ENCODE measurements at regions not wholly inside any gene's neighbourhood (a gene's known extent, or its start where the extent isn't known, plus 50 kb on each side); places are given as distances from the start of the nearest gene placed in this dataset.

DNA sequence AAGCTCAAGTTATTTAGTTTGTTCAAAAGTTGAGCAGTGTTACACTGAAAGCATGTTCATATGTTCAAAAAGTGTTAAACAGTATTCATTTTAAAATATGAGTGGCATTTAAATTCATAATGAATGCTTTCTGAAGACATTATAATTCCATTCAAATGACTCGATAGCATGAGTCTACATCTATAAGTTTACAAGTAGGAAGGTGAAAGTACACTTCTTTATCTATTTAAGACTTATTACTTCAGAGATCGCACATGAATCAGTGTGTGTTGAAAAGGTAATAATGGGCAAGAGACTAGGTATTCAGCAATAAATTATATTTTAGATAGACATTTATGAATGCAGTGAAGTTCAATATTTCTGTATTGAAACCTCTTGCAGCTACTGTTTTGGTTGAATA, 456.1 kb downstream of the GRXCR1 start:
- H3K4me1 ChIP-seq: no peaks in the 10 kb centered on the region
- no peaks in the 10 kb centered on the region; the same call in 1 of the 2 replicates for H3K27me3 ChIP-seq
- H3K36me3 ChIP-seq: no peaks in the 10 kb centered on the region
- H3K4me3 ChIP-seq: no peak overlapping the region
- H3K27ac ChIP-seq: no peak overlapping the region
- no peak for DNase-seq
- no peaks in the 10 kb centered on the region for H3K9me3 ChIP-seq (replicated peaks)

DNA sequence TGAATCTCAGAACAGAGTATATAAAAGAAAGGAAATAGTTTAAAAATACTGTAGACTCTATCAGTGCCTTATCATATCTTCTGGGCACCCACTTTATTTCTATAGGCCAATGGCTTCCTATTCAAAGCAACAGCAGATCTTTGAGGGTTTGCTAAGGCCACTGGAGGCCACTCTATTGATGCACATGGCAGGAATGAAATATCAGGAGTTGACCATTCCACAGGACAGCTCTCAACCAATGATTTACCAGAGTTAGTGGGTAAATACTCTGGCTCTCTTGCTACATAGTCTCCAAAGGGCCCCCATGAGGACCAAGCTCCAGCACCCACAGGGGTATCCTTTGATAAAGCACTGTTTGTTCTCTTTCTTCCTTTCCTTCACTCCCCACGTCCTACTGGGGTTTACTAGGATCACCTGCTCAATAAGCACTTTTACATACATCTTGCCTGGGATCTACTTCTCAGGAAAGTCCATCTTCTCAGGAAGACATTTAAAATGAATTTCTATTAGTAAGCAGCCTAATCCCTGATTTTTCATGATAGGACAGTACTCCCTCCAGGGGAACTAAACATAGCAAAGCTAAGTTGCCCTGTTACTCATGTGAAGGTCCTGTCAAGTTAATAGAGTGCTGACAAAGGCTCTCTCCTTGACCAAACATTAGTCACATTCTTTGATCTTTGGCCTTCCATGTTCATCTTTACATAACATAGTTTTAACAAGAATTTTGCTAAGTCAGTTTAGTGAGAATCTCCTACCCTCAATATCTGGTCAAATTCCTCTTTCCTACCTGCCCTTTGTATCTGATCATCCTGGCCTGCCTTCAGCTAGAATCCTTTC, 459.7 kb downstream of the GRXCR1 start:
- DNase-seq: no peak
- Histone ChIP-seq H3K27ac (no peak overlapping the region), H3K9me3 (replicated peaks) (no peaks in the 10 kb centered on the region), H3K36me3 (no peaks in the 10 kb centered on the region), H3K27me3 (no peaks in the 10 kb centered on the region; the same call in 1 of the 2 replicates), H3K4me3 (no peak overlapping the region), H3K4me1 (no peaks in the 10 kb centered on the region)

DNA sequence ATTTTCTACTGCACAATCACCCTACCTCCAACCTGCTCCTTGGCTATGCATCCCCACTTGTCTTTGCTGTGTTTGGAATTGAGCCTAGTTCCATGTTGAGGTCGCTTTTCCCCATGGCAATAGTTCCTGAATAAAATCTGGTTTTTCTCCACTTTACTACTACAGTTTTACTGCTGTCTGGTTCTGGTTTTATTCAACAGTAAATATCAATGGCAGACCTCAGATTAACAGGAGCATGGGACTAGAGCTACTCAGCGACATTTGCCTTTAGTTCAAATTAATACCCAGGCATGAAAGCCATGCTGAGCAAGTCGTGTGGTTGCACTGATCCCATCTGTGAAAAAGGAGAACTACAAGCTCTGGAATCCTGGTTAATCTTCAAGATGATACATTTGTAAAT, 460.3 kb downstream of the GRXCR1 start:
- DNase-seq: no peak
- no peaks in the 10 kb centered on the region for H3K4me1 ChIP-seq
- no peak overlapping the region for H3K27ac ChIP-seq
- H3K9me3 ChIP-seq (replicated peaks): no peaks in the 10 kb centered on the region
- no peaks in the 10 kb centered on the region for H3K36me3 ChIP-seq
- no peak overlapping the region for H3K4me3 ChIP-seq
- H3K27me3 ChIP-seq: no peaks in the 10 kb centered on the region; the same call in 1 of the 2 replicates

DNA sequence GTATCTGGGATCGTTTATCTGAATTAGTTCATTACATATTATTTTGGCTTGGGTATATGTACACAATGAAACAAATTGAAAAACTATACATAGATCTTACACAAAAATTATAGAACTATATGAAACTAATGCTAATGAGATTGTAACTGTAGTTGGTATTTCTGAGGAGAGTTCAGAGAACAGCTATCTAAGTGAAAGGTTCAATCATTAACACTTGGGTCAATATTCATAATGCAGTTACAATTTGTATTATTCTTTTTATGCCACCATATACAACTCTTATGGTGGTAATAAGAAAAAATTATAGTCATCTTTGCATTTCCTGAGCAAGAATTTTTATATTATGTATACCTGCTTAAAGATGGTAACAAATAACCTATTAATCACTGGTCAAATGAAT, 461.0 kb downstream of the GRXCR1 start:
- Histone ChIP-seq H3K36me3 (no peaks in the 10 kb centered on the region), H3K27ac (no peak overlapping the region), H3K9me3 (replicated peaks) (no peaks in the 10 kb centered on the region), H3K4me3 (no peak overlapping the region), H3K4me1 (no peaks in the 10 kb centered on the region), H3K27me3 (no peaks in the 10 kb centered on the region; the same call in 1 of the 2 replicates)
- no peak for DNase-seq

DNA sequence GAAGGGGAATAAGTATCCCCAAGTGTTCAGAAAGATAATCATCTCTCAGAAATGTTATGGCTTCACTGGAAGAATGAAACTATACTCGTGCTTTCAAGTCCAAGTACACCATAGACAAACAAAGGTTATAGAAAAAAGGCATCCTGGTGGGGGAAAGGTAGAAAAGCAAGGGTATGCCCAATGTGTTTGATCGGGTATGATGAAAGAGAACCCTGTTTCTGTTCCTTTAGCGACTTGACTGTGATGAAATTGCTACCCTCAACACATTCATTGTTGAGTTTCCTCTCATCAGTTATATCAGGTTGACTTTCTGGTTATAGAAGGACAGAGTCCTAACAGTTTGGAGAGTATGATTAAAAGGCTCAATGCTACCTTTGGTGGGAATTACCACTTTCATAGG, 464.3 kb downstream of the GRXCR1 start:
- Histone ChIP-seq H3K36me3 (no peaks in the 10 kb centered on the region), H3K4me3 (no peak overlapping the region), H3K4me1 (no peaks in the 10 kb centered on the region), H3K27ac (no peak overlapping the region), H3K27me3 (0 out of 2 replicates have a peak, but pooled peaks cover 3% of the 10 kb centered on the region), H3K9me3 (replicated peaks) (no peaks in the 10 kb centered on the region)
- no peak for DNase-seq

DNA sequence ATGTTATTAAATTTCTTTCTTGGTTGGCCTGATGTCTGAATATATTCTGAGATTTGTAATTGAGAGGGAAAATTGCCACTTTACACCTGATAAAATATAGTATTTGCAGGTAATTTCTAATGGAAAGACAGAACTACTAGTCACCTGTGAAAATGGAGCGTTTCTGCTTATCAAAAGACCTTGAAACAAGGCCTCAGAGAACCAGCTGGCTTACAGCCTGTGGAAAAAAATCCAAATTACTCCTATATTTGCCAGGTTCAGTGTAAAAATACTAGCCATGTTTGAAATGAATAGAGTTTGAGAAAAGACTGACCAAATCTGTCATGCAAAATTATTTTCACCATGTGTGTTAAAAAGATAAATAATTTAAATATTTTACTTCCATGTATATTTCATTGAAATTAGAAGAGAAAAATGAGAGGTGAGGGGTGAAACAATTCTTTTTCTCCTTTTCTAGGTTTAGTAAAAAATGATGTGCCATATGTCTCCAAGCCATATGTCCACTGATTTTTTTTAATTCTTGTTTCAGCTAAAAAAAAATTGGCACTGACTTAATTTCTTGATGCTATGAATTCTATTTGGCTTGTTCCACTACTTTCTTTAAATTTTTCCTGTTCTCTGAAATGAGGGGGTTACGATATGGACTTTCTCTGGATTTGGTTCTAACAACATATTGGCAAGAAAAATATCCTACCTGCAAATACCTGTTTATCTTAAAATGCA, 464.9 kb downstream of the GRXCR1 start:
- H3K4me1 ChIP-seq: no peaks in the 10 kb centered on the region
- no peak overlapping the region for H3K4me3 ChIP-seq
- DNase-seq: no peak
- H3K27me3 ChIP-seq: 0 out of 2 replicates have a peak, but pooled peaks cover 3% of the 10 kb centered on the region
- no peaks in the 10 kb centered on the region for H3K9me3 ChIP-seq (replicated peaks)
- no peaks in the 10 kb centered on the region for H3K36me3 ChIP-seq
- H3K27ac ChIP-seq: no peak overlapping the region

DNA sequence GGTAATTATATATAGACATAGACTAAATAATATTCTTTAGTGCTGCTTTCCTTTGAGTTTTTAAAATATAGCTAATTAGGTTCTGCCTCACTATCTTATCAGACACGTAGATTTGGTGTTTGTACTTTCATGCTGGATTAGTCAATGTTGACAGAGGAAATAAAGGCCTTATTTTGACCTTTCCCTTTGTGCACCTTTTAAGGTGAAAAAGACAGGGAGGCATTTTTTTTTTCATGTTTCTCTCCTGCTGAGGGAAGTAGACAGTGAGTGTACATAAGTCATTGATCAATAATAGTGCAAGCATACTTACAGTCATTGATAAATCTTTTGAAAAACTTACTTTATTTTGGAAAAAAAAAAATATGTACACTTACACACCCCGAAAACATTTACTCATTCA, 467.8 kb downstream of the GRXCR1 start:
- H3K4me1 ChIP-seq: no peaks in the 10 kb centered on the region
- H3K27me3 ChIP-seq: 0 out of 2 replicates have a peak, but pooled peaks cover 3% of the 10 kb centered on the region
- no peak overlapping the region for H3K4me3 ChIP-seq
- no peak for DNase-seq
- H3K9me3 ChIP-seq (replicated peaks): no peaks in the 10 kb centered on the region
- no peak overlapping the region for H3K27ac ChIP-seq
- no peaks in the 10 kb centered on the region for H3K36me3 ChIP-seq

DNA sequence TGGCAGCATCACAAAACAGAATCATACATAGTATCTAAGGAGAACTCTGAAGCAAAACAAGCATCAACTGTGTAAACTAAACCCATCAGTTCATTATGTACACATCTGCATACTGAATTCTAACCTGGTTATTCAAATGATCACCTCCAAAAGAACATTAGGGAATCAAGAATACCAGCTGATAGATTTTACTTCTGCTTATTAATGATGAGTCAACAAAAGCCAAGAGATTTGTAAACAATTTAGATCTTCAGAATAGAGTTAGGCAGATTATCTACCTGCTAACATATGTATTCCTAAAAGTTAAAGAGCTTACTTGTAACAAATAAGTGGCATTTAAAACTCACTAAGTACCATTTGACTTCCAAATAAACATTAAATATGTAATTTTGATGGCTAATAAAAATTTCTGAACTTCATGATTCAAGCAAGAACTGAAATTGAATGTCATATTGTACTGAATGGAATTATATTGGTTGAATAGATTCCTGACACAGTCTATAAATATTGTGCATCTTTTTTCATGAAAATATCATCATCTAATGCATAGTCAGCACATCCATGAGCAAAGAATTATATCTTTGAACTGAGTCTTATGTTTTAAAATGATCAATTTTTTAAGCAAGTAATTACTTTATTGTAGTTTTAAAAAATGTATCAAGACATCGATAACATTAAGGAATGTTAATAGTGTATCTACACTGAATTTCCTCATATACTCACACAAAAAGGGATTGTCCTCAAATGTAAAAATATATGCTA, 470.5 kb downstream of the GRXCR1 start:
- Histone ChIP-seq H3K4me3 (no peak overlapping the region), H3K4me1 (no peaks in the 10 kb centered on the region), H3K27me3 (0 out of 2 replicates have a peak, but pooled peaks cover 3% of the 10 kb centered on the region), H3K36me3 (no peaks in the 10 kb centered on the region), H3K9me3 (replicated peaks) (no peaks in the 10 kb centered on the region), H3K27ac (no peak overlapping the region)
- no peak for DNase-seq

DNA sequence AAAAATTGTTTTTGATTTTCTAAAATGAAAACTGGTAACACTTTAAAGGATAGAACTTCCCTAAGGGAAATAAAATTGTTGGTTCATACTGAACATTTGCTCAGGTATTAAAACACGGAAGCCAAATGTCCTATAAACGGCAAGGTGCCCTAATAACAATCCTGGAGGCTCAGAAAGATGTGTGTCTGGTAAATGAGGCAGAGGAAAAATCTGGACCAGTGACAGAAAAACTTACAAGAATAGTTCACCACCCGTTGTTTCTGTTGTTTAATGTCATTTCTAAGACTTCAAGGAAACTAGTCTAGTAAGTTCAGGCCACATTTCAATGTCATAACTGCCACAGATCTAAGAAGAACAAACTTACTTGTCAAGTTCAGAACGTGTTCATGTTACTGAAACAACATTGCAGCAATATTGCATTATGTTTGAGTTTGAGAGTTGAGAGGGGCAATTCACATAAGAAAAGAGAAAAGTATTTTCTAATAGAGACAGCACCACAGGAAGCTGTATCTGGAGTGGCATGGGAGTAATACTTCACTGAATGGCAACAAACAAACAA, 476.6 kb downstream of the GRXCR1 start:
- no peaks in the 10 kb centered on the region; the same call in 1 of the 2 replicates for H3K9me3 ChIP-seq (replicated peaks)
- peaks cover 9% of the 10 kb centered on the region; the same call in 1 of the 2 replicates for H3K27me3 ChIP-seq
- H3K36me3 ChIP-seq: no peaks in the 10 kb centered on the region; the same call in 1 of the 2 replicates
- H3K4me3 ChIP-seq: no peak overlapping the region
- H3K4me1 ChIP-seq: no peaks in the 10 kb centered on the region
- H3K27ac ChIP-seq: no peak overlapping the region
- no peak for DNase-seq

DNA sequence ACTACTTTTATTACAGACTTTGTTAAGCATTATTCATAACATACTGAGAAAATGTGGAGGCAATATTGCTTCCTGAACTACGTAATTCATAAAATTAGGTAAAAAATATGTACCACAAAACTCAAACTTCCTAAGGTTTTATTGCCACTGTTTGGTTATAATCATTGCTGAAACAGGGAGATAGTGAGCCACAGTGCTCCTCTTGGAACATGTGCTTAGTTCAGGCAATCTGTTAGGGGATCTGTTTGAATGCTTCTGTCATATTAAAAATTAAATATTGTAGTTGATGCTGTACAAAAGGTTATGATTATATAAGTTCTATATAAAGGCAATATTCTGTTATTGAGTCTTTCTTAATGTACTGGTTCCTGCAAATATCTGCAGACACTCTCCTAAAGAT, 480.7 kb downstream of the GRXCR1 start:
- Histone ChIP-seq H3K36me3 (no peaks in the 10 kb centered on the region; the same call in 1 of the 2 replicates), H3K9me3 (replicated peaks) (no peaks in the 10 kb centered on the region; the same call in 1 of the 2 replicates), H3K27me3 (peaks cover 9% of the 10 kb centered on the region; the same call in 1 of the 2 replicates), H3K4me1 (no peaks in the 10 kb centered on the region), H3K27ac (no peak overlapping the region), H3K4me3 (no peak overlapping the region)
- no peak for DNase-seq

DNA sequence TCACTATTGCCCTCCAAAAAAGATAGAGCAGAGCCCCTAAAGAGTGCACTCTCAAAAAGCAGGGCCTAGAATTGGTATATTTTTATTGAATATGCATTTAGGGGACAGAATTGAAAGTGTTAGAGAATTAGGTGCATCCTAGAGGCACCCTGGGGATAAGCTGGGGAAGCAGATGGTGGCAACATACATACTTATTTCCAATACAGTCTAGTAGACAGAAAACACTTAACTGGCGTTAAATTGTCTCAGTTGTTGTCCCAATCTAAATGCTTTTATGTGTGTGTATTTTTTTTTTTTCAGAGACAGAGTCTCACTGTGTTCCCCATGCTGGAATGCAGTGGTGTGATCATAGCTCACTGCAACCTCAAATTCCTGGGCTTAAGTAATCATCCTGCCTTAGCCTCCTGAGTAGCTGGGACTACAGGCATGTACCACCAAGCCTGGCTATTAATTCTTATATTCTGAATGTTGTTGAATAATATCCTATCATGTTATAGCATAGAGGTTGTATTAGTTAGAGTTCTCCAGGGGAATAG, 481.8 kb downstream of the GRXCR1 start:
- DNase-seq: no peak
- Histone ChIP-seq H3K36me3 (no peaks in the 10 kb centered on the region), H3K27me3 (peaks cover 4% of the 10 kb centered on the region; the same call in 1 of the 2 replicates), H3K27ac (no peak overlapping the region), H3K4me3 (no peak overlapping the region), H3K4me1 (no peaks in the 10 kb centered on the region), H3K9me3 (replicated peaks) (no peaks in the 10 kb centered on the region)

DNA sequence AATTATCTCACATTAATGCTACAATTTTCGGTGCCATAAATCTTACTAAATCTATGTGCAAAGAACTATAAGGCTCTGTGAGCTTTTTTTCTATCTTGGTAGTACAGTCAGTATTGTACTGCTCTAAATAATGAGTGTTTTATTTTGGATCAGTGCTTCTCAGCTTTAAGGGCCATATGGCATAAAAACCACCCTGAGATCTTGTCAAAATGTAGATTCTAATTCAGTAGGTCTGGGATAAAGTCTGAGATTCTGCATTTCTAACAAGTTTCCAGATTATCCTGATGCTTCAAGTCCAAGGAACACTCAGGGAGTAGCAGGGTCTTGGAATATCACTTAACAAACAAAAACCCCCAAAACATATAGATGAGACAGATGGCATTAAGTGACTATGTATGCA, 486.5 kb downstream of the GRXCR1 start:
- no peaks in the 10 kb centered on the region for H3K36me3 ChIP-seq

DNA sequence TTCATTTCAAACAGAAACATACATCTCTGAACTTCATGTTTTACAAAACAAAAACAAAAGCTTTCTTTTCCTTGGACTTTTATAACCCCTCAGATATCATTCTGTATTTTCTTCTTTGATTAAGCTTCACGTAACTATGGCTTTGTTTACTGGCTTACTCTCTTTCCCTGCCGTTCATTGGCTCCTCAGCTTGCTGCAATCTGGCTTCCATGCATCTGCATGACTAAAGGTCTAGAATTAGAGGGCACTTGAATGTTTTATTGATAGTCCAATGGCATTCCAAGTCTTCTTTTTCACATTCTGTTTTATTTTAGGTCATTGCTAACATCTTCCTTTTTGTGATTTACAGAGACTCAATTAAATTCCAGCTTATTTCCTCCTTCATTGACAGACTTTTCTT, 487.6 kb downstream of the GRXCR1 start:
- DNase-seq: no peak
- Histone ChIP-seq H3K4me3 (no peak overlapping the region), H3K27me3 (no peaks in the 10 kb centered on the region), H3K4me1 (no peaks in the 10 kb centered on the region), H3K9me3 (replicated peaks) (no peaks in the 10 kb centered on the region), H3K27ac (no peak overlapping the region), H3K36me3 (no peaks in the 10 kb centered on the region)

More for the DNA sequence above, 486.5 kb downstream of the GRXCR1 start:
- H3K4me1 ChIP-seq: no peaks in the 10 kb centered on the region
- H3K4me3 ChIP-seq: no peak overlapping the region
- H3K9me3 ChIP-seq (replicated peaks): no peaks in the 10 kb centered on the region
- H3K27me3 ChIP-seq: no peaks in the 10 kb centered on the region
- no peak overlapping the region for H3K27ac ChIP-seq
- DNase-seq: no peak

DNA sequence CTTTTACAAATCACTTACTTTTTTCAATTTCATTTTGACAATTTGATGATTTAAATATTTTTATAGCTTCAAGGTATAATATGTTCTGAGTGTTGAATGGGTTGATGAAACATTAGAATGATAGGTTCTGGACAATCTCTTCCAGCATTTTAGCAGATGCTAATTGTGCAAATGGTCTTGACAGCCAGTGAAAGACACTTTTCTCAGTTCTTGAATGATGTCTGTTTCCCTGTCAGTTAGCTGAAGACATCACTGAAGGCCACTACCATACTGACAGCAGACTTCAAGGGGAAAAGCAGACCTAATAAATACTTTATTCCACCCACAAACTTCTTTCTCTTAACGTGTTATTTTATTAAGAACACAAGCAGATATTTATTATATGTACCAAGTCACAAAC, 498.6 kb downstream of the GRXCR1 start:
- H3K36me3 ChIP-seq: no peaks in the 10 kb centered on the region
- DNase-seq: no peak
- no peaks in the 10 kb centered on the region; the same call in 1 of the 2 replicates for H3K27me3 ChIP-seq
- no peak overlapping the region for H3K27ac ChIP-seq
- H3K4me1 ChIP-seq: no peaks in the 10 kb centered on the region
- H3K9me3 ChIP-seq (replicated peaks): no peaks in the 10 kb centered on the region
- H3K4me3 ChIP-seq: no peak overlapping the region
